ENCODE measurements at regions not wholly inside any gene's neighbourhood (a gene's known extent, or its start where the extent isn't known, plus 50 kb on each side); places are given as distances from the start of the nearest gene placed in this dataset.

DNA sequence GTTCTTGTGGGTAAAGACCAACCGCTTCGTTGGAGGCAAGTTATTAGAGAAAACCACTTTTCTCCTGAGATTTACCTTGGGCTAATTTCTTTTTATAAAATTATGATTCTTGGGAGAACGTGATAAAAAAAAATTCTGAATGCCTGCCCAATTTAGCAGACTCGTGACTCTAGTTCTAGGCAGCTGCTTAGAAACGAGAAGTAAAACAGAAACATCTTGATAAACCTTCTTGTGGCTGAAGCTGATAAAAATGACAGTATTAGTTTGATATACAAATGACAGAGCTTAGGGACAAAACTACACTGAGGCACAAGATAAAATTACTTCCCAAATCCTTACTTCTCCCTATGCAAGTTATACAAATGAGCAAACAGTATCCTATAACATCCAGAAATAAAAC lies 458.9 kb upstream of the TEX13C start:
- no peak overlapping the region for H3K27ac ChIP-seq
- TF ChIP-seq HOXA7 (CRISPR knock-in tag; IDR thresholded peaks at IDR 0.05) (no peak), ZC3H11A (IDR thresholded peaks at IDR 0.05) (no peak), HEYL (CRISPR knock-in tag; IDR thresholded peaks at IDR 0.05) (no peak), NFE2L2 (conservative IDR thresholded peaks at IDR 0.05; ENCODE audit: low read length) (no peak), NPAS2 (CRISPR knock-in tag; IDR thresholded peaks at IDR 0.05; ENCODE audit: borderline replicate concordance) (no peak), MAFK (IDR thresholded peaks at IDR 0.05; ENCODE audit: partially characterized antibody) (no peak), PHF8 (IDR thresholded peaks at IDR 0.05; ENCODE audit: borderline replicate concordance, low read depth) (no peak)
- TF ChIP-seq, protein P1, sequence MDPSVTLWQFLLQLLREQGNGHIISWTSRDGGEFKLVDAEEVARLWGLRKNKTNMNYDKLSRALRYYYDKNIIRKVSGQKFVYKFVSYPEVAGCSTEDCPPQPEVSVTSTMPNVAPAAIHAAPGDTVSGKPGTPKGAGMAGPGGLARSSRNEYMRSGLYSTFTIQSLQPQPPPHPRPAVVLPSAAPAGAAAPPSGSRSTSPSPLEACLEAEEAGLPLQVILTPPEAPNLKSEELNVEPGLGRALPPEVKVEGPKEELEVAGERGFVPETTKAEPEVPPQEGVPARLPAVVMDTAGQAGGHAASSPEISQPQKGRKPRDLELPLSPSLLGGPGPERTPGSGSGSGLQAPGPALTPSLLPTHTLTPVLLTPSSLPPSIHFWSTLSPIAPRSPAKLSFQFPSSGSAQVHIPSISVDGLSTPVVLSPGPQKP (IDR thresholded peaks at IDR 0.05; ENCODE audit: low read depth, low read length): no peak
- TF ChIP-seq, protein P2, sequence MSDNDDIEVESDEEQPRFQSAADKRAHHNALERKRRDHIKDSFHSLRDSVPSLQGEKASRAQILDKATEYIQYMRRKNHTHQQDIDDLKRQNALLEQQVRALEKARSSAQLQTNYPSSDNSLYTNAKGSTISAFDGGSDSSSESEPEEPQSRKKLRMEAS (IDR thresholded peaks at IDR 0.05): no peak
- TF ChIP-seq, protein P3, sequence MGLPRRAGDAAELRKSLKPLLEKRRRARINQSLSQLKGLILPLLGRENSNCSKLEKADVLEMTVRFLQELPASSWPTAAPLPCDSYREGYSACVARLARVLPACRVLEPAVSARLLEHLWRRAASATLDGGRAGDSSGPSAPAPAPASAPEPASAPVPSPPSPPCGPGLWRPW (IDR thresholded peaks at IDR 0.05): no peak
- TF ChIP-seq, protein P4, sequence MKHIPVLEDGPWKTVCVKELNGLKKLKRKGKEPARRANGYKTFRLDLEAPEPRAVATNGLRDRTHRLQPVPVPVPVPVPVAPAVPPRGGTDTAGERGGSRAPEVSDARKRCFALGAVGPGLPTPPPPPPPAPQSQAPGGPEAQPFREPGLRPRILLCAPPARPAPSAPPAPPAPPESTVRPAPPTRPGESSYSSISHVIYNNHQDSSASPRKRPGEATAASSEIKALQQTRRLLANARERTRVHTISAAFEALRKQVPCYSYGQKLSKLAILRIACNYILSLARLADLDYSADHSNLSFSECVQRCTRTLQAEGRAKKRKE (CRISPR knock-in tag; IDR thresholded peaks at IDR 0.05; ENCODE audit: low read depth): no peak
- TF ChIP-seq, protein P5, sequence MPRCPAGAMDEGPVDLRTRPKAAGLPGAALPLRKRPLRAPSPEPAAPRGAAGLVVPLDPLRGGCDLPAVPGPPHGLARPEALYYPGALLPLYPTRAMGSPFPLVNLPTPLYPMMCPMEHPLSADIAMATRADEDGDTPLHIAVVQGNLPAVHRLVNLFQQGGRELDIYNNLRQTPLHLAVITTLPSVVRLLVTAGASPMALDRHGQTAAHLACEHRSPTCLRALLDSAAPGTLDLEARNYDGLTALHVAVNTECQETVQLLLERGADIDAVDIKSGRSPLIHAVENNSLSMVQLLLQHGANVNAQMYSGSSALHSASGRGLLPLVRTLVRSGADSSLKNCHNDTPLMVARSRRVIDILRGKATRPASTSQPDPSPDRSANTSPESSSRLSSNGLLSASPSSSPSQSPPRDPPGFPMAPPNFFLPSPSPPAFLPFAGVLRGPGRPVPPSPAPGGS (IDR thresholded peaks at IDR 0.05): no peak
- WGBS (ENCODE audit: missing lambda C conversion rate): 10% methylated on average over 5 of the region's 5 CpGs
- no peak for DNase-seq (ENCODE audit: low read depth in 1 of 2, low spot score in 1 of 2)
- no peaks in the 10 kb centered on the region for H3K9me3 ChIP-seq
- no peak overlapping the region for H3K4me3 ChIP-seq
- no peak overlapping the region for H3K4me2 ChIP-seq
- POLR2A ChIA-PET: no interaction called here
- FAIRE-seq: no peak
- no peaks in the 10 kb centered on the region for H3K4me1 ChIP-seq
- CTCF ChIA-PET: no interaction called here
- ATAC-seq: no peak

DNA sequence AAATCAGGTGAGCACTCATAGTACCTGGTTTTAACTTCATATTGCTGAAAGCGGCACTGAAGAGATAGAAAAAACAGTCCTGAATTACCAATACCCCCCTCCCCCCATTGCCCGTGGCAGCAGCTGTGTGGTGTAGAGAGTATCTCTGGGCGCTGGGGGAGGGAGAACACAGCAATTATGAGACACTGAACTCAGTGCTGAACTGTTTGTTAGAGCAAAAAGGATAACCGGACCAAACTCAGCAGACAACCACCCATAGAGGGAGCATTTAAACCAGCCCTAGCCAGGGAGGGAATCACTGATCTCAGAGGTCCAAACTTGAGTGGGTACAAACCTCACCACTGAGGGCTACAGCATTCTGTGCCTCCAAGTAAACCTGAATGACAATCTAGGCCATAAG lies 457.4 kb upstream of the TEX13C start:
- DNase-seq (ENCODE audit: low read depth in 1 of 2, low spot score in 1 of 2) (no peak), ATAC-seq (no peak), FAIRE-seq (no peak)
- no peak for TF ChIP-seq MAZ (IDR thresholded peaks at IDR 0.05; ENCODE audit: borderline replicate concordance, low read depth, low read length)
- TF ChIP-seq, protein P6, sequence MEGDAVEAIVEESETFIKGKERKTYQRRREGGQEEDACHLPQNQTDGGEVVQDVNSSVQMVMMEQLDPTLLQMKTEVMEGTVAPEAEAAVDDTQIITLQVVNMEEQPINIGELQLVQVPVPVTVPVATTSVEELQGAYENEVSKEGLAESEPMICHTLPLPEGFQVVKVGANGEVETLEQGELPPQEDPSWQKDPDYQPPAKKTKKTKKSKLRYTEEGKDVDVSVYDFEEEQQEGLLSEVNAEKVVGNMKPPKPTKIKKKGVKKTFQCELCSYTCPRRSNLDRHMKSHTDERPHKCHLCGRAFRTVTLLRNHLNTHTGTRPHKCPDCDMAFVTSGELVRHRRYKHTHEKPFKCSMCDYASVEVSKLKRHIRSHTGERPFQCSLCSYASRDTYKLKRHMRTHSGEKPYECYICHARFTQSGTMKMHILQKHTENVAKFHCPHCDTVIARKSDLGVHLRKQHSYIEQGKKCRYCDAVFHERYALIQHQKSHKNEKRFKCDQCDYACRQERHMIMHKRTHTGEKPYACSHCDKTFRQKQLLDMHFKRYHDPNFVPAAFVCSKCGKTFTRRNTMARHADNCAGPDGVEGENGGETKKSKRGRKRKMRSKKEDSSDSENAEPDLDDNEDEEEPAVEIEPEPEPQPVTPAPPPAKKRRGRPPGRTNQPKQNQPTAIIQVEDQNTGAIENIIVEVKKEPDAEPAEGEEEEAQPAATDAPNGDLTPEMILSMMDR (IDR thresholded peaks at IDR 0.05): no peak
- TF ChIP-seq ESRRA (IDR thresholded peaks at IDR 0.05; ENCODE audit: borderline replicate concordance, low read length): no peak
- TF ChIP-seq, protein P7, sequence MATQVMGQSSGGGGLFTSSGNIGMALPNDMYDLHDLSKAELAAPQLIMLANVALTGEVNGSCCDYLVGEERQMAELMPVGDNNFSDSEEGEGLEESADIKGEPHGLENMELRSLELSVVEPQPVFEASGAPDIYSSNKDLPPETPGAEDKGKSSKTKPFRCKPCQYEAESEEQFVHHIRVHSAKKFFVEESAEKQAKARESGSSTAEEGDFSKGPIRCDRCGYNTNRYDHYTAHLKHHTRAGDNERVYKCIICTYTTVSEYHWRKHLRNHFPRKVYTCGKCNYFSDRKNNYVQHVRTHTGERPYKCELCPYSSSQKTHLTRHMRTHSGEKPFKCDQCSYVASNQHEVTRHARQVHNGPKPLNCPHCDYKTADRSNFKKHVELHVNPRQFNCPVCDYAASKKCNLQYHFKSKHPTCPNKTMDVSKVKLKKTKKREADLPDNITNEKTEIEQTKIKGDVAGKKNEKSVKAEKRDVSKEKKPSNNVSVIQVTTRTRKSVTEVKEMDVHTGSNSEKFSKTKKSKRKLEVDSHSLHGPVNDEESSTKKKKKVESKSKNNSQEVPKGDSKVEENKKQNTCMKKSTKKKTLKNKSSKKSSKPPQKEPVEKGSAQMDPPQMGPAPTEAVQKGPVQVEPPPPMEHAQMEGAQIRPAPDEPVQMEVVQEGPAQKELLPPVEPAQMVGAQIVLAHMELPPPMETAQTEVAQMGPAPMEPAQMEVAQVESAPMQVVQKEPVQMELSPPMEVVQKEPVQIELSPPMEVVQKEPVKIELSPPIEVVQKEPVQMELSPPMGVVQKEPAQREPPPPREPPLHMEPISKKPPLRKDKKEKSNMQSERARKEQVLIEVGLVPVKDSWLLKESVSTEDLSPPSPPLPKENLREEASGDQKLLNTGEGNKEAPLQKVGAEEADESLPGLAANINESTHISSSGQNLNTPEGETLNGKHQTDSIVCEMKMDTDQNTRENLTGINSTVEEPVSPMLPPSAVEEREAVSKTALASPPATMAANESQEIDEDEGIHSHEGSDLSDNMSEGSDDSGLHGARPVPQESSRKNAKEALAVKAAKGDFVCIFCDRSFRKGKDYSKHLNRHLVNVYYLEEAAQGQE (IDR thresholded peaks at IDR 0.05): no peak
- no peak for TF ChIP-seq FOSB (CRISPR knock-in tag; IDR thresholded peaks at IDR 0.05)
- TF ChIP-seq, protein P8, sequence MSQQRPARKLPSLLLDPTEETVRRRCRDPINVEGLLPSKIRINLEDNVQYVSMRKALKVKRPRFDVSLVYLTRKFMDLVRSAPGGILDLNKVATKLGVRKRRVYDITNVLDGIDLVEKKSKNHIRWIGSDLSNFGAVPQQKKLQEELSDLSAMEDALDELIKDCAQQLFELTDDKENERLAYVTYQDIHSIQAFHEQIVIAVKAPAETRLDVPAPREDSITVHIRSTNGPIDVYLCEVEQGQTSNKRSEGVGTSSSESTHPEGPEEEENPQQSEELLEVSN (IDR thresholded peaks at IDR 0.05; ENCODE audit: borderline replicate concordance, low read depth): no peak
- no peak for TF ChIP-seq CBX8 (IDR thresholded peaks at IDR 0.05)
- no peak for TF ChIP-seq POLR2AphosphoS2 (conservative IDR thresholded peaks at IDR 0.05; ENCODE audit: low read length)
- TF ChIP-seq HEYL (CRISPR knock-in tag; IDR thresholded peaks at IDR 0.05): no peak
- no peak for TF ChIP-seq CHD4 (IDR thresholded peaks at IDR 0.05; ENCODE audit: borderline replicate concordance)
- TF ChIP-seq, protein P9, sequence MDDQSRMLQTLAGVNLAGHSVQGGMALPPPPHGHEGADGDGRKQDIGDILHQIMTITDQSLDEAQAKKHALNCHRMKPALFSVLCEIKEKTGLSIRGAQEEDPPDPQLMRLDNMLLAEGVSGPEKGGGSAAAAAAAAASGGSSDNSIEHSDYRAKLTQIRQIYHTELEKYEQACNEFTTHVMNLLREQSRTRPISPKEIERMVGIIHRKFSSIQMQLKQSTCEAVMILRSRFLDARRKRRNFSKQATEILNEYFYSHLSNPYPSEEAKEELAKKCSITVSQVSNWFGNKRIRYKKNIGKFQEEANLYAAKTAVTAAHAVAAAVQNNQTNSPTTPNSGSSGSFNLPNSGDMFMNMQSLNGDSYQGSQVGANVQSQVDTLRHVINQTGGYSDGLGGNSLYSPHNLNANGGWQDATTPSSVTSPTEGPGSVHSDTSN (IDR thresholded peaks at IDR 0.05): no peak
- CTCF ChIA-PET: no interaction called here
- POLR2A ChIA-PET: no interaction called here
- Histone ChIP-seq H3K4me3 (no peak overlapping the region), H3K27ac (no peak overlapping the region), H3K9me3 (no peaks in the 10 kb centered on the region), H3K4me1 (no peaks in the 10 kb centered on the region), H3K4me2 (no peak overlapping the region)
- WGBS (ENCODE audit: missing lambda C conversion rate): 20% methylated on average over 4 of the region's 4 CpGs

Data from A549 (cell line).